A673 (cell line): ENCODE measurements at regions not wholly inside any gene's neighbourhood (a gene's known extent, or its start where the extent isn't known, plus 50 kb on each side); places are given as distances from the start of the nearest gene placed in this dataset.
"Not testable (repeated sequence)": the region's sequence is repeated elsewhere in the genome, so short reads cannot be mapped to it uniquely, and the experiment has no call there.

Source experiments
- BruUV-seq: library from RNA; stranded (reverse); fragments of 400-500 nt; replicated peaks from 2 replicates; lab custom pipeline; 2021; lab: Mats Ljungman, UMichigan
- CTCF ChIA-PET: fragments of 300-600 bp; sonication (Branson Sonifier 250); formaldehyde crosslinking; loops from one replicate; lab custom pipeline; 2022; ENCODE audit warnings: antibody characterized with exemption; lab: Charles Lee
- POLR2A ChIA-PET: fragments of 300-600 bp; sonication (Branson Sonifier 250); formaldehyde crosslinking; loops from one replicate; lab custom pipeline; 2022; ENCODE audit warnings: antibody characterized with exemption; ENCODE audit not compliant: low non-redundant PET; lab: Charles Lee
- DNase-seq: peaks from one replicate; pipeline ENCODE4 v3.0.0-alpha.2; 2015; ENCODE audit warnings: low spot score
- H3K27ac ChIP-seq: fragments of 200-600 bp; sonication (generic); 2 replicates; pipeline ENCODE4 v1.5.1; 2016; ENCODE audit warnings: mixed run types, low read depth, mild to moderate bottlenecking, mixed read lengths, antibody characterized with exemption, low read length; ENCODE audit not compliant: poor library complexity, severe bottlenecking
- H3K27me3 ChIP-seq: fragments of 200-600 bp; sonication (generic); replicated peaks from 2 replicates; pipeline ENCODE4 v1.6.1; 2017; ENCODE audit warnings: mixed run types, low read depth, mild to moderate bottlenecking, mixed read lengths, antibody characterized with exemption, low read length; ENCODE audit not compliant: insufficient read depth, poor library complexity
- H3K36me3 ChIP-seq: fragments of 200-600 bp; sonication (generic); 2 replicates; pipeline ENCODE4 v1.6.1; 2016; ENCODE audit warnings: mixed run types, mild to moderate bottlenecking, mixed read lengths, antibody characterized with exemption, low read length; ENCODE audit not compliant: insufficient read depth, poor library complexity, severe bottlenecking
- H3K4me1 ChIP-seq: fragments of 200-600 bp; sonication (generic); 2 replicates; pipeline ENCODE4 v1.6.1; 2017; ENCODE audit warnings: mixed run types, mild to moderate bottlenecking, mixed read lengths, antibody characterized with exemption, low read length; ENCODE audit not compliant: insufficient read depth, poor library complexity, severe bottlenecking
- H3K4me3 ChIP-seq: fragments of 200-600 bp; sonication (generic); 2 replicates; pipeline ENCODE4 v1.5.1; 2016; ENCODE audit warnings: low read depth, mixed run types, mild to moderate bottlenecking, mixed read lengths, low read length; ENCODE audit not compliant: poor library complexity, severe bottlenecking
- H3K9me3 ChIP-seq: fragments of 200-600 bp; sonication (generic); 2 replicates; pipeline ENCODE4 v1.6.1; 2016; ENCODE audit warnings: mixed run types, low read depth, mild to moderate bottlenecking, mixed read lengths, antibody characterized with exemption, low read length; ENCODE audit not compliant: poor library complexity, severe bottlenecking
- CTCF ChIP-seq: fragments of 300-800, 200-600 bp; sonication (generic); conservative IDR thresholded peaks from 2 replicates; pipeline ENCODE4 v1.5.1; 2017; ENCODE audit warnings: low read depth, mild to moderate bottlenecking, antibody characterized with exemption, low read length, moderate library complexity, mixed read lengths
- EZH2 ChIP-seq: fragments of 200-600 bp; sonication (generic); IDR thresholded peaks from 2 replicates; pipeline ENCODE4 v1.6.1; 2017; ENCODE audit warnings: borderline replicate concordance, low read depth, mild to moderate bottlenecking, mixed read lengths, antibody characterized with exemption, low read length; ENCODE audit not compliant: poor library complexity, severe bottlenecking
- intact Hi-C: fragments of 100-400 bp; cut with micrococcal nuclease; formaldehyde crosslinking; loops from one replicate; pipeline ENCODE4 v1.10.0; 2022; ENCODE audit not compliant: unreplicated experiment

- H3K27me3 ChIP-seq: no peaks in the 10 kb centered on the region
- H3K36me3 ChIP-seq: no peaks in the 10 kb centered on the region
- H3K4me3 ChIP-seq: no peak overlapping the region
- ChIA-PET POLR2A (no interaction called here), CTCF (interaction anchor here (0.6 kb wide), 1 partner anchor 15 kb away, joined by 15 read pairs; no protein-coding TSS in a partner anchor)
- no peaks in the 10 kb centered on the region for H3K4me1 ChIP-seq
- TF ChIP-seq EZH2 (no peak), CTCF (no peak)
- intact Hi-C loops: no loop called here
- peak; percentile 45 for DNase-seq
- no peak overlapping the region for H3K27ac ChIP-seq
- no TSS peak for BruUV-seq
- H3K9me3 ChIP-seq: peaks cover 17% of the 10 kb centered on the region
Measured at GRCh38 chr17:27368151-27368795, 74.4 kb downstream of the WSB1 start.

GRCh38 chr17:27368980-27369379 lies 75.1 kb downstream of the WSB1 start:
- no peaks in the 10 kb centered on the region for H3K4me1 ChIP-seq
- no peak overlapping the region for H3K4me3 ChIP-seq
- H3K27ac ChIP-seq: no peak overlapping the region
- H3K9me3 ChIP-seq: peaks cover 17% of the 10 kb centered on the region
- BruUV-seq: no TSS peak
- TF ChIP-seq EZH2: no peak
- TF ChIP-seq CTCF: no peak
- DNase-seq: no peak
- POLR2A ChIA-PET: no interaction called here
- H3K27me3 ChIP-seq: no peaks in the 10 kb centered on the region
- H3K36me3 ChIP-seq: no peaks in the 10 kb centered on the region
- intact Hi-C loops: no loop called here
- CTCF ChIA-PET: no interaction called here

GRCh38 chr17:27370776-27371175 lies 76.9 kb downstream of the WSB1 start:
- BruUV-seq: no TSS peak
- ChIA-PET CTCF (no interaction called here), POLR2A (interaction anchor here (0.7 kb wide), 1 partner anchor 189 kb away, joined by 6 read pairs; no protein-coding TSS in a partner anchor)
- no peak for TF ChIP-seq CTCF
- no peak for TF ChIP-seq EZH2
- DNase-seq: no peak
- Histone ChIP-seq H3K4me1 (no peaks in the 10 kb centered on the region), H3K4me3 (no peak overlapping the region), H3K27ac (no peak overlapping the region), H3K9me3 (peaks cover 17% of the 10 kb centered on the region), H3K27me3 (no peaks in the 10 kb centered on the region), H3K36me3 (no peaks in the 10 kb centered on the region)
- intact Hi-C loops: no loop called here

GRCh38 chr17:27373695-27374094 lies 79.8 kb downstream of the WSB1 start:
- CTCF ChIA-PET, H3K4me3 ChIP-seq, H3K36me3 ChIP-seq, intact Hi-C loops, BruUV-seq, H3K27ac ChIP-seq, POLR2A ChIA-PET, DNase-seq, H3K27me3 ChIP-seq, H3K4me1 ChIP-seq: not testable (repeated sequence)
- H3K9me3 ChIP-seq: peaks cover 17% of the 10 kb centered on the region
